HT-29 (cell line): ENCODE measurements at regions not wholly inside any gene's neighbourhood (a gene's known extent, or its start where the extent isn't known, plus 50 kb on each side); places are given as distances from the start of the nearest gene placed in this dataset.
A peak's percentile ranks its signal among the peaks of the same experiment; 100 is the strongest.
"Not testable (repeated sequence)": the region's sequence is repeated elsewhere in the genome, so short reads cannot be mapped to it uniquely, and the experiment has no call there.

Experiments used
- DNase-seq: peaks from one replicate; pipeline ENCODE4 v3.0.0-alpha.2; 2015; ENCODE audit warnings: low spot score

GRCh38 chr20:7159903-7160302, 392.4 kb downstream of the BMP2 start:
- no peak for DNase-seq

- DNase-seq: peak; percentile 37
These were observed 394.2 kb downstream of the BMP2 start for GRCh38 chr20:7161690-7162089.

GRCh38 chr20:7171911-7172310, 404.4 kb downstream of the BMP2 start:
- DNase-seq: peak; percentile 42

GRCh38 chr20:7174554-7174953, 407.1 kb downstream of the BMP2 start:
- no peak for DNase-seq

- not testable (repeated sequence) for DNase-seq
These were observed 408.3 kb downstream of the BMP2 start for GRCh38 chr20:7175827-7176226.

GRCh38 chr20:7178004-7178403, 410.5 kb downstream of the BMP2 start:
- no peak for DNase-seq

GRCh38 chr20:7180256-7181045, 413.0 kb downstream of the BMP2 start:
- DNase-seq: no peak

GRCh38 chr20:7189231-7189630, 421.7 kb downstream of the BMP2 start:
- no peak for DNase-seq

- DNase-seq: no peak
These were observed 426.2 kb downstream of the BMP2 start for GRCh38 chr20:7193681-7194080.

- DNase-seq: no peak
These were observed 428.2 kb downstream of the BMP2 start for GRCh38 chr20:7195704-7196103.

- no peak for DNase-seq
These were observed 429.0 kb downstream of the BMP2 start for GRCh38 chr20:7196481-7196880.

GRCh38 chr20:7199861-7200260, 432.4 kb downstream of the BMP2 start:
- DNase-seq: no peak

- DNase-seq: no peak
These were observed 439.8 kb downstream of the BMP2 start for GRCh38 chr20:7207186-7207798.

- DNase-seq: no peak
These were observed 443.4 kb downstream of the BMP2 start for GRCh38 chr20:7210910-7211309.

- DNase-seq: no peak
These were observed 446.7 kb downstream of the BMP2 start for GRCh38 chr20:7214081-7214740.

GRCh38 chr20:7217606-7218005, 450.1 kb downstream of the BMP2 start:
- DNase-seq: no peak

GRCh38 chr20:7220755-7221154, 453.3 kb downstream of the BMP2 start:
- DNase-seq: no peak

GRCh38 chr20:7226156-7226555, 458.7 kb downstream of the BMP2 start:
- DNase-seq: no peak

- no peak for DNase-seq
These were observed 463.8 kb downstream of the BMP2 start for GRCh38 chr20:7231303-7231702.

- no peak for DNase-seq
These were observed 465.3 kb downstream of the BMP2 start for GRCh38 chr20:7232796-7233195.

- DNase-seq: no peak
These were observed 469.8 kb downstream of the BMP2 start for GRCh38 chr20:7237251-7237650.

GRCh38 chr20:7240490-7240889, 473.0 kb downstream of the BMP2 start:
- DNase-seq: no peak
